H9 (cell line): ENCODE measurements at regions not wholly inside any gene's neighbourhood (a gene's known extent, or its start where the extent isn't known, plus 50 kb on each side); places are given as distances from the start of the nearest gene placed in this dataset.

Experiments
- DNase-seq: peaks from one replicate; pipeline ENCODE4 v3.0.0-alpha.2; 2017
- H2AFZ ChIP-seq: one replicate; pipeline ENCODE4 v1.6.1; 2013; ENCODE audit warnings: mild to moderate bottlenecking, low read length, control low read depth, moderate library complexity
- H2AK5ac ChIP-seq: 2 replicates; pipeline ENCODE4 v1.6.1; 2013; ENCODE audit warnings: low read length, control low read depth, mixed read lengths; ENCODE audit not compliant: insufficient read length
- H2BK120ac ChIP-seq: one replicate; pipeline ENCODE4 v1.6.1; 2013; ENCODE audit warnings: low read depth, mild to moderate bottlenecking, low read length, control low read depth, inconsistent platforms; ENCODE audit not compliant: poor library complexity, severe bottlenecking
- H2BK12ac ChIP-seq: 2 replicates; pipeline ENCODE4 v1.6.1; 2013; ENCODE audit warnings: low read length, control low read depth, mixed read lengths, low read depth; ENCODE audit not compliant: insufficient read length
- H2BK15ac ChIP-seq: 2 replicates; pipeline ENCODE4 v1.6.1; 2013; ENCODE audit warnings: low read depth, low read length, control low read depth
- H2BK20ac ChIP-seq: one replicate; pipeline ENCODE4 v1.6.1; 2013; ENCODE audit warnings: low read depth, mild to moderate bottlenecking, low read length, control low read depth, inconsistent platforms; ENCODE audit not compliant: poor library complexity, severe bottlenecking
- H2BK5ac ChIP-seq: 2 replicates; pipeline ENCODE4 v1.6.1; 2013; ENCODE audit warnings: low read length, control low read depth, mixed read lengths; ENCODE audit not compliant: insufficient read length
- H3K14ac ChIP-seq: 2 replicates; pipeline ENCODE4 v1.6.1; 2013; ENCODE audit warnings: low read length, control low read depth; ENCODE audit not compliant: insufficient read depth
- H3K18ac ChIP-seq: 2 replicates; pipeline ENCODE4 v1.6.1; 2013; ENCODE audit warnings: low read depth, mild to moderate bottlenecking, mixed read lengths, low read length, control low read depth; ENCODE audit not compliant: insufficient read length
- H3K23ac ChIP-seq: 2 replicates; pipeline ENCODE4 v1.6.1; 2013; ENCODE audit warnings: low read length, control low read depth, mixed read lengths, low read depth; ENCODE audit not compliant: insufficient read length
- H3K23me2 ChIP-seq: 2 replicates; pipeline ENCODE4 v1.6.1; 2013; ENCODE audit warnings: low read depth, mild to moderate bottlenecking, mixed read lengths, low read length, control low read depth; ENCODE audit not compliant: insufficient read length, poor library complexity, severe bottlenecking
- H3K27ac ChIP-seq: 2 replicates; pipeline ENCODE4 v1.5.1; 2013; ENCODE audit warnings: low read length, control low read depth, mixed read lengths, low read depth; ENCODE audit not compliant: insufficient read length
- H3K27me3 ChIP-seq: 2 replicates; pipeline ENCODE4 v1.6.1; 2013; ENCODE audit warnings: low read length, control low read depth, inconsistent platforms; ENCODE audit not compliant: insufficient read depth
- H3K4ac ChIP-seq: 2 replicates; pipeline ENCODE4 v1.6.1; 2013; ENCODE audit warnings: low read depth, mild to moderate bottlenecking, control low read depth, inconsistent platforms, low read length, moderate library complexity
- H3K4me1 ChIP-seq: 2 replicates; pipeline ENCODE4 v1.6.1; 2013; ENCODE audit warnings: low read length, control low read depth, inconsistent platforms; ENCODE audit not compliant: insufficient read depth
- H3K4me2 ChIP-seq: 2 replicates; pipeline ENCODE4 v1.6.1; 2013; ENCODE audit warnings: low read length, control low read depth, mixed read lengths; ENCODE audit not compliant: insufficient read length, insufficient read depth
- H3K56ac ChIP-seq: 2 replicates; pipeline ENCODE4 v1.6.1; 2013; ENCODE audit warnings: low read depth, mild to moderate bottlenecking, mixed read lengths, low read length, control low read depth; ENCODE audit not compliant: insufficient read length
- H3K79me1 ChIP-seq: 2 replicates; pipeline ENCODE4 v1.6.1; 2013; ENCODE audit warnings: low read depth, mild to moderate bottlenecking, moderate library complexity, low read length, control low read depth, inconsistent platforms; ENCODE audit not compliant: insufficient read depth, poor library complexity, severe bottlenecking
- H3K79me2 ChIP-seq: 2 replicates; pipeline ENCODE4 v1.6.1; 2013; ENCODE audit warnings: low read length, control low read depth, inconsistent platforms; ENCODE audit not compliant: insufficient read depth
- H3K9ac ChIP-seq: 2 replicates; pipeline ENCODE4 v1.6.1; 2013; ENCODE audit warnings: low read length, control low read depth, mixed read lengths; ENCODE audit not compliant: insufficient read length; ENCODE audit errors: extremely low read depth
- H3K9me3 ChIP-seq: one replicate; pipeline ENCODE4 v1.6.1; 2013; ENCODE audit warnings: low read depth, low read length, inconsistent platforms; ENCODE audit not compliant: control insufficient read depth
- H3T11ph ChIP-seq: one replicate; pipeline ENCODE4 v1.6.1; 2013; ENCODE audit warnings: mild to moderate bottlenecking, low read length, control low read depth, inconsistent platforms
- H4K20me1 ChIP-seq: one replicate; pipeline ENCODE4 v1.6.1; 2013; ENCODE audit not compliant: control insufficient read depth, insufficient read length, insufficient read depth
- H4K5ac ChIP-seq: 2 replicates; pipeline ENCODE4 v1.6.1; 2013; ENCODE audit warnings: low read depth, mild to moderate bottlenecking, mixed read lengths, low read length, control low read depth; ENCODE audit not compliant: insufficient read length
- H4K8ac ChIP-seq: replicated peaks from 2 replicates; pipeline ENCODE4 v1.6.1; 2013; ENCODE audit warnings: low read length, control low read depth, mixed read lengths, low read depth; ENCODE audit not compliant: insufficient read length
- H4K91ac ChIP-seq: 2 replicates; pipeline ENCODE4 v1.6.1; 2013; ENCODE audit warnings: low read depth, mild to moderate bottlenecking, moderate library complexity, mixed read lengths, low read length, control low read depth; ENCODE audit not compliant: insufficient read length
- H3K27ac Mint-ChIP-seq, 3 experiments: 2 replicates in 2 of 3; 3 replicates in 1 of 3; pipeline ENCODE4 v1.8.0; 2020 to 2021; ENCODE audit warnings: mixed read lengths in 3 of 3, mild to moderate bottlenecking in 1 of 3, moderate library complexity in 1 of 3
- H3K27me3 Mint-ChIP-seq: 2 replicates; pipeline ENCODE4 v1.8.0; 2021; ENCODE audit warnings: low read depth, mild to moderate bottlenecking, moderate library complexity, mixed read lengths
- H3K36me3 Mint-ChIP-seq, 3 experiments: 2 replicates in 2 of 3; 3 replicates in 1 of 3; pipeline ENCODE4 v1.8.0; 2020 to 2021; ENCODE audit warnings: low read depth in 3 of 3, mixed read lengths in 3 of 3; ENCODE audit not compliant: insufficient read depth in 1 of 3
- H3K4me1 Mint-ChIP-seq, 2 experiments: 2 replicates each; pipeline ENCODE4 v1.8.0; 2020; ENCODE audit warnings: mixed read lengths in 2 of 2
- H3K4me3 Mint-ChIP-seq, 2 experiments: 2 replicates in 1 of 2; 3 replicates in 1 of 2; pipeline ENCODE4 v1.8.0; 2020 to 2021; ENCODE audit warnings: mild to moderate bottlenecking in 2 of 2, mixed read lengths in 2 of 2, moderate library complexity in 1 of 2
- H3K9me3 Mint-ChIP-seq, 2 experiments: 2 replicates in 1 of 2; 3 replicates in 1 of 2; pipeline ENCODE4 v1.8.0; 2020; ENCODE audit warnings: mild to moderate bottlenecking in 2 of 2, mixed read lengths in 2 of 2, moderate library complexity in 1 of 2
- CTCF ChIP-seq: fragments of 200-600 bp; sonication (generic); conservative IDR thresholded peaks from 3 replicates; pipeline ENCODE4 v1.8.0; 2021; ENCODE audit warnings: antibody characterized with exemption, mild to moderate bottlenecking

- no peak overlapping the region for H3K9ac ChIP-seq
- no peak overlapping the region for H2BK120ac ChIP-seq
- no peaks in the 10 kb centered on the region for H3K23me2 ChIP-seq
- Mint-ChIP-seq H3K4me1 (no peaks in the 10 kb centered on the region), H3K9me3 (peaks cover 0 to 29% of the 10 kb centered on the region in 2 experiments; a peak in 3 of 5 replicates), H3K27ac (no peak overlapping the region), H3K4me3 (no peak overlapping the region), H3K27me3 (no peaks in the 10 kb centered on the region; the same call in 1 of the 2 replicates), H3K36me3 (peaks cover 0 to 3% (median 0%) of the 10 kb centered on the region in 3 experiments; a peak in 1 of 7 replicates)
- no peak overlapping the region for H3K14ac ChIP-seq
- no peaks in the 10 kb centered on the region for H3K27me3 ChIP-seq
- H2BK15ac ChIP-seq, result no peak overlapping the region
- H3K9me3 ChIP-seq, result no peaks in the 10 kb centered on the region
- no peaks in the 10 kb centered on the region for H3K4me1 ChIP-seq
- no peak overlapping the region for H3K4me2 ChIP-seq
- TF ChIP-seq CTCF, result no peak
- H3K23ac ChIP-seq, result no peak overlapping the region
- DNase-seq, result no peak
- H3K56ac ChIP-seq, result no peak overlapping the region
- no peak overlapping the region for H3K4ac ChIP-seq
- H4K5ac ChIP-seq, result no peak overlapping the region
- H4K91ac ChIP-seq, result no peak overlapping the region
- no peaks in the 10 kb centered on the region for H3K79me2 ChIP-seq
- no peak overlapping the region for H2BK20ac ChIP-seq
- H3K18ac ChIP-seq, result no peak overlapping the region
- no peak overlapping the region for H3K27ac ChIP-seq
- no peak overlapping the region for H2AFZ ChIP-seq
- H3K79me1 ChIP-seq, result no peaks in the 10 kb centered on the region
- no peak overlapping the region for H3T11ph ChIP-seq
- no peak overlapping the region for H2BK5ac ChIP-seq
- no peak overlapping the region for H2BK12ac ChIP-seq
- H4K8ac ChIP-seq, result no peak overlapping the region
- no peaks in the 10 kb centered on the region for H4K20me1 ChIP-seq
- no peak overlapping the region for H2AK5ac ChIP-seq
Observed at GRCh38 chrX:42496239-42496638, 281.7 kb downstream of the PPP1R2C start.
